ENCODE measurements at regions not wholly inside any gene's neighbourhood (a gene's known extent, or its start where the extent isn't known, plus 50 kb on each side); places are given as distances from the start of the nearest gene placed in this dataset.
"Not testable (repeated sequence)": the region's sequence is repeated elsewhere in the genome, so short reads cannot be mapped to it uniquely, and the experiment has no call there.

- Mint-ChIP-seq H3K27ac (no peak overlapping the region), H3K4me3 (ENCODE audit: low read depth) (no peak overlapping the region)
- intact Hi-C loops (cut with micrococcal nuclease): no loop called here
These were observed 467.4 kb downstream of the GRIA2 start for GRCh38 chr4:157687971-157688370.

DNA sequence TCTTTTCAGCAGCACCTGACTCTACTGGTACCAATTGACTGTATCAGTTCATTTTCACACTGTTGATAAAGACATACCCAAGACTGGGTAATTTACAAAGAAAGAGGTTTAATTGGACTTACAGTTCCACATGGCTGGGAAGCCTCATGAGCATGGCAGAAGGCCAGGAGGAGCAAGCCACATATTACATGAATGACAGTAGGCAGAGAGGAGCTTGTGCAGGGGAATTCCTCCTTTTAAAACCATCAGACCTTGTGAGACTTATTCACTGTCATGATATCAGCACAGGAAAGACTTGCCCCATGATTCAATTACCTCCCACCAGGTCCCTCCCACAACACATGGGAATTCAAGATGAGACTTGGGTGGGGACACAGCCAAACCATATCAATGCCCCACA lies 458.8 kb downstream of the GRIA2 start:
- H3K9me3 Mint-ChIP-seq; H3K36me3 Mint-ChIP-seq (ENCODE audit: low read depth); H3K4me1 Mint-ChIP-seq (ENCODE audit: low read depth); intact Hi-C loops (cut with micrococcal nuclease); H3K27ac Mint-ChIP-seq; H3K27me3 Mint-ChIP-seq (ENCODE audit: low read depth); H3K4me3 Mint-ChIP-seq (ENCODE audit: low read depth); DNase-seq (ENCODE audit: low spot score): not testable (repeated sequence)

More at GRCh38 chr4:157687971-157688370, 467.4 kb downstream of the GRIA2 start:
- peaks cover 3% of the 10 kb centered on the region for H3K9me3 Mint-ChIP-seq
- no peaks in the 10 kb centered on the region for H3K27me3 Mint-ChIP-seq (ENCODE audit: low read depth)
- no peaks in the 10 kb centered on the region for H3K36me3 Mint-ChIP-seq (ENCODE audit: low read depth)
- H3K4me1 Mint-ChIP-seq (ENCODE audit: low read depth): no peaks in the 10 kb centered on the region
- DNase-seq (ENCODE audit: low spot score): no peak

DNA sequence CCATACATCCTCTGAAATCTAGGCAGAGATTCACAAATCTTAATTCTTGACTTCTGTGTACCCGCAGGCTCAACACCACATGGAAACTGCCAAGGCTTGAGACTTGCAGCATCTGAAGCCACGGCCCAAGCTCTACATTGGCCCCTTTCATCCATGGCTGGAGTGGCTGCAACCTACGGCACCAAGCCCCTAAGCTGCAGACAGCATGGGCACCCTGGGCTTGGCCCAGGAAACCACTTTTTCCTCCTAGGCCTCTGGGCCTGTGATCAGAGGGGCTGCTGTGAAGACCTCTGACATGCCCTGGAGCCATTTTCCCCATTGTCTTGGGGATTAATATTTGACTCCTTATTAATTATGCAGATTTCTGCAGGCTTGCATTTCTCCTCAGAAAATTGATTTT lies 457.9 kb downstream of the GRIA2 start:
- no peaks in the 10 kb centered on the region for H3K27me3 Mint-ChIP-seq (ENCODE audit: low read depth)
- no peak overlapping the region for H3K4me3 Mint-ChIP-seq (ENCODE audit: low read depth)
- H3K27ac Mint-ChIP-seq: no peak overlapping the region
- H3K9me3 Mint-ChIP-seq: peaks cover 4% of the 10 kb centered on the region
- no peaks in the 10 kb centered on the region for H3K4me1 Mint-ChIP-seq (ENCODE audit: low read depth)
- intact Hi-C loops (cut with micrococcal nuclease): no loop called here
- DNase-seq (ENCODE audit: low spot score): no peak
- H3K36me3 Mint-ChIP-seq (ENCODE audit: low read depth): no peaks in the 10 kb centered on the region

DNA sequence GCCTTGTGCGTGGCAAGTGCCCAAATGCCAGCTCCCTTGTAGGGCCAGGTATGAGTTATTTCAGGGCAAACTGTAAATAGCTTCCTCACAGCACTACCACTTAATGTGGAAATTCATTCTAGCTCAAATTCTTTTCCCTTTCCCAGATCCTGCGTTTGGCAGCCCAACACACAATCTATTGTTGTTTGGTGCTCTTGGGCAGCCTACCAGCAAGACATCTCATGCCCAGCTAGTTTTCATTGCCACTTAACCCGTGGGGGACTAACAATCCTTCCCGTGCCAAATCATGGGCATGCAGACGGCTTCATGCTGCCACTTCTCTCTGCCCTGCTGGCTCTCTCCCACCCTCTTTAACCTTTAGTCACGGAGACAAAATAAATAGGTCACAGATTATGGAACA lies 454.2 kb downstream of the GRIA2 start:
- no peak for DNase-seq (ENCODE audit: low spot score)
- Mint-ChIP-seq H3K36me3 (ENCODE audit: low read depth) (no peaks in the 10 kb centered on the region), H3K4me3 (ENCODE audit: low read depth) (no peak overlapping the region), H3K4me1 (ENCODE audit: low read depth) (no peaks in the 10 kb centered on the region), H3K9me3 (peaks cover 4% of the 10 kb centered on the region), H3K27ac (no peak overlapping the region), H3K27me3 (ENCODE audit: low read depth) (no peaks in the 10 kb centered on the region)
- intact Hi-C loops (cut with micrococcal nuclease): no loop called here

DNA sequence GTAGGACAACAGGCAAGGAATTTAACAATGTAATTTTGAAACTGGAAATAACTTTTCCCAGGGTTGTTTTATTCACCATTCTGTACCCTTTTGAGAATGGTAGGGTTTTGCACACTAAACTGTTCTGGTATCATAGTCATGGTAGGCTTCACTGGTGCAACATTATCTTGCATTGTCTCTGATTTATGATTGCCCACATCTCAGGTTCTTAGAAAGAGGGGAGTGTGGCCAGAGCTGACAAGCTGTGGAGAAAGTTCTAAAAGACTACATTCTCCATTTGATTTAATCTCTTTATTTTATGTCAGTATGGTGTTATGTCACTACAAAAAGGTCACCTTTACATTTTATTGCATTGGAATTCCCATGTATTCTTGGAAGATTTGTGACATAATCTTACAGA lies 447.3 kb downstream of the GRIA2 start:
- H3K27me3 Mint-ChIP-seq (ENCODE audit: low read depth): no peaks in the 10 kb centered on the region
- no peak for DNase-seq (ENCODE audit: low spot score)
- intact Hi-C loops (cut with micrococcal nuclease): no loop called here
- H3K9me3 Mint-ChIP-seq: no peaks in the 10 kb centered on the region
- H3K4me3 Mint-ChIP-seq (ENCODE audit: low read depth): no peak overlapping the region
- no peaks in the 10 kb centered on the region for H3K4me1 Mint-ChIP-seq (ENCODE audit: low read depth)
- no peaks in the 10 kb centered on the region for H3K36me3 Mint-ChIP-seq (ENCODE audit: low read depth)
- no peak overlapping the region for H3K27ac Mint-ChIP-seq

GRCh38 chr4:157664726-157665125 lies 444.2 kb downstream of the GRIA2 start:
- Mint-ChIP-seq H3K4me1 (ENCODE audit: low read depth) (no peaks in the 10 kb centered on the region), H3K27me3 (ENCODE audit: low read depth) (no peaks in the 10 kb centered on the region), H3K27ac (no peak overlapping the region), H3K36me3 (ENCODE audit: low read depth) (no peaks in the 10 kb centered on the region), H3K4me3 (ENCODE audit: low read depth) (no peak overlapping the region), H3K9me3 (no peaks in the 10 kb centered on the region)
- no peak for DNase-seq (ENCODE audit: low spot score)
- intact Hi-C loops (cut with micrococcal nuclease): no loop called here

DNA sequence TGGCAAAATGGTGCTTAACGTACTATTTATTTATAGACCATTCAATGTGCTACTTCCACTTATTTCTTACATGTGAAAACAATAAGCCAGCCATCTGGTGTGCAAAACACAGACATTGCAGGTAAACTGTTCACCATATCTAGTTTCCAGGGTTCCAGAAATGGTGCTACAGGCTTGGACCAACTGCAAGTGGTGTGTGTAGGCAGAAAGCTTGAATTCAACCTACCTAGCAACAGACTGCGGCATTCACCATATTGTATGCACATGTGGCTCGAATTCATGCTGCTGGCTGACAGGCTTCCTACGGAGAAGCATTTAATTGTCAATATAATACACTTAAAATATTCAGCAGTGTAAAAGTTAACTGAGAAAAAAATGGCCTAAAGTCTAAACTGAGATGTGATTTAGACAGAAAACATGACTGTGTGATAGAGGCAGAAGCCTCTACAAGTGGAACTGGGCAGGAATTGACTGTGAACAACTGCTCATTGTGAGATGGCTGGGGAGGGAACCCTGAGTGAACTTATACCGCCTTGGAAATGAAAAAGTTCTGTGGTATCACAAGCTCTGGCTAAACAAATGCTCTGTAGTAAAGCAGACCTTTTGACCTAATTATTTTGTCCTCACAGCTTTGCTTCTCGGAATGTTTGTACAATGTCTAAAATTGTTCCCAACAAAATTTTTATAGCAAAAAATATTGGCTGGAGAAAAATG lies 434.7 kb downstream of the GRIA2 start:
- Mint-ChIP-seq H3K27ac (no peak overlapping the region), H3K27me3 (ENCODE audit: low read depth) (no peaks in the 10 kb centered on the region)

GRCh38 chr4:157643257-157643656 lies 422.7 kb downstream of the GRIA2 start:
- intact Hi-C loops (cut with micrococcal nuclease): no loop called here
- Mint-ChIP-seq H3K36me3 (ENCODE audit: low read depth) (no peaks in the 10 kb centered on the region), H3K4me1 (ENCODE audit: low read depth) (no peaks in the 10 kb centered on the region), H3K27me3 (ENCODE audit: low read depth) (no peaks in the 10 kb centered on the region), H3K4me3 (ENCODE audit: low read depth) (no peak overlapping the region), H3K9me3 (no peaks in the 10 kb centered on the region), H3K27ac (no peak overlapping the region)
- no peak for DNase-seq (ENCODE audit: low spot score)

More for the DNA sequence above, 434.7 kb downstream of the GRIA2 start:
- Mint-ChIP-seq H3K4me1 (ENCODE audit: low read depth) (no peaks in the 10 kb centered on the region), H3K9me3 (no peaks in the 10 kb centered on the region), H3K36me3 (ENCODE audit: low read depth) (no peaks in the 10 kb centered on the region), H3K4me3 (ENCODE audit: low read depth) (no peak overlapping the region)
- intact Hi-C loops (cut with micrococcal nuclease): no loop called here
- DNase-seq (ENCODE audit: low spot score): no peak

- intact Hi-C loops (cut with micrococcal nuclease): no loop called here
- no peaks in the 10 kb centered on the region for H3K9me3 Mint-ChIP-seq
- no peaks in the 10 kb centered on the region for H3K27me3 Mint-ChIP-seq (ENCODE audit: low read depth)
- H3K4me3 Mint-ChIP-seq (ENCODE audit: low read depth): no peak overlapping the region
- no peak overlapping the region for H3K27ac Mint-ChIP-seq
- DNase-seq (ENCODE audit: low spot score): no peak
- no peaks in the 10 kb centered on the region for H3K4me1 Mint-ChIP-seq (ENCODE audit: low read depth)
- no peaks in the 10 kb centered on the region for H3K36me3 Mint-ChIP-seq (ENCODE audit: low read depth)
These were observed 413.5 kb downstream of the GRIA2 start for GRCh38 chr4:157634057-157634456.

GRCh38 chr4:157616741-157617472 lies 396.4 kb downstream of the GRIA2 start:
- no peaks in the 10 kb centered on the region for H3K4me1 Mint-ChIP-seq (ENCODE audit: low read depth)
- H3K27me3 Mint-ChIP-seq (ENCODE audit: low read depth): no peaks in the 10 kb centered on the region
- intact Hi-C loops (cut with micrococcal nuclease): no loop called here
- H3K4me3 Mint-ChIP-seq (ENCODE audit: low read depth): no peak overlapping the region
- H3K9me3 Mint-ChIP-seq: no peaks in the 10 kb centered on the region
- no peak overlapping the region for H3K27ac Mint-ChIP-seq
- no peak for DNase-seq (ENCODE audit: low spot score)
- H3K36me3 Mint-ChIP-seq (ENCODE audit: low read depth): no peaks in the 10 kb centered on the region

GRCh38 chr4:157607996-157608395 lies 387.5 kb downstream of the GRIA2 start:
- DNase-seq (ENCODE audit: low spot score): no peak
- H3K9me3 Mint-ChIP-seq: no peaks in the 10 kb centered on the region
- intact Hi-C loops (cut with micrococcal nuclease): no loop called here
- H3K36me3 Mint-ChIP-seq (ENCODE audit: low read depth): no peaks in the 10 kb centered on the region
- no peaks in the 10 kb centered on the region for H3K27me3 Mint-ChIP-seq (ENCODE audit: low read depth)
- no peak overlapping the region for H3K4me3 Mint-ChIP-seq (ENCODE audit: low read depth)
- no peak overlapping the region for H3K27ac Mint-ChIP-seq
- H3K4me1 Mint-ChIP-seq (ENCODE audit: low read depth): no peaks in the 10 kb centered on the region

DNA sequence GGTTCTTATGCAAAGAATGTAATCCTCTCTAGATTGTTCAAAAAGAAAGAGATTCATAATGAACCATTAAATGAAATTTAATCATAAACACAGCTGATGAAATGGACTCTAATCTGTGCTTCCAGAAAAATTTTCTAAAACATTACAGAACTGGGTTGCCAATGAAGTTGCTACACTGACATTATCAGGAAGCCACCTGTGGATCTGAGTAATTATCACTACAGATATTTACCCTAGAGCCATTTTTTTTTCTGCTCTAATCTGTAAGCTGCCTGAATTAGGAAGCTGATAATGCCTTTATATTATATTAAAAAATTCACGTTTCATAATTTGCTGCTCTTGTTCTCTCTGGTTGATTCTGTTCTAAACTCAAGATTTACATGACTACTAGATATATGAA lies 380.1 kb downstream of the GRIA2 start:
- intact Hi-C loops (cut with micrococcal nuclease): no loop called here
- Mint-ChIP-seq H3K4me3 (ENCODE audit: low read depth) (no peak overlapping the region), H3K4me1 (ENCODE audit: low read depth) (no peaks in the 10 kb centered on the region), H3K27ac (no peak overlapping the region), H3K9me3 (peaks cover 3% of the 10 kb centered on the region), H3K27me3 (ENCODE audit: low read depth) (no peaks in the 10 kb centered on the region), H3K36me3 (ENCODE audit: low read depth) (no peaks in the 10 kb centered on the region)
- no peak for DNase-seq (ENCODE audit: low spot score)

DNA sequence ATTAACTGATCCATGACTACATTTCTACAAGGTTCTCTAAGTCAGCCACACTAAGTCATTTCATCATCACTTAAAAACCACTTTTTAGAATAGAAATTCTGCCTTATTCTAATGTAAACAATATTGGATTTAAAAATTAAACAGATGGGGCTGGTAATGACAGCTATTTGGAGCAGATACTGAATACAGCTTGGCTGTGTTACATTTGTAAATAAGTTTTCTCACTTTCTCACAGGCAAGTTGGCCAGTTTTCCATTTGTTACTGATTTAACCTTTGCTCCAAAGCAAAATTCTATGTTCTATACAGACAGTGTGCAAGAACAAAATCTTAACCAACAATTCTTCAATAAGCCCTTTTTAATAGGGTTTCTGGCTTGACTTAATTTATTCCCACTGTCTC lies 370.7 kb downstream of the GRIA2 start:
- H3K9me3 Mint-ChIP-seq: no peaks in the 10 kb centered on the region
- H3K27ac Mint-ChIP-seq: no peak overlapping the region
- no peaks in the 10 kb centered on the region for H3K36me3 Mint-ChIP-seq (ENCODE audit: low read depth)
- H3K4me3 Mint-ChIP-seq (ENCODE audit: low read depth): no peak overlapping the region
- H3K27me3 Mint-ChIP-seq (ENCODE audit: low read depth): no peaks in the 10 kb centered on the region
- no peaks in the 10 kb centered on the region for H3K4me1 Mint-ChIP-seq (ENCODE audit: low read depth)
- intact Hi-C loops (cut with micrococcal nuclease): no loop called here
- DNase-seq (ENCODE audit: low spot score): no peak
